Transverse colon (tissue), 4 donors: ENCODE measurements at regions not wholly inside any gene's neighbourhood (a gene's known extent, or its start where the extent isn't known, plus 50 kb on each side); places are given as distances from the start of the nearest gene placed in this dataset.

ENCODE experiments used
- CTCF ChIP-seq, 5 experiments: fragments of 200-600 bp in 3 of 5; fragments of 450-650 bp in 2 of 5; sonication (generic) in 3 of 5; IDR thresholded peaks; 1 replicate in 2 of 5; 2 replicates in 3 of 5; pipeline ENCODE4 v1.5.1; 2016 to 2017; ENCODE audit warnings: antibody characterized with exemption in 5 of 5, inconsistent platforms in 3 of 5, mild to moderate bottlenecking in 2 of 5, moderate library complexity in 1 of 5
- POLR2A ChIP-seq: fragments of 450-650 bp; IDR thresholded peaks from one replicate; pipeline ENCODE4 v1.6.1; 2016; ENCODE audit warnings: antibody characterized with exemption, mild to moderate bottlenecking, moderate library complexity
- POLR2AphosphoS5 ChIP-seq, 3 donors: sonication (generic); formaldehyde crosslinking; IDR thresholded peaks; one replicate each; pipeline ENCODE4 v1.6.1; 2016; ENCODE audit warnings: antibody characterized with exemption in 3 of 3

- no peak for TF ChIP-seq POLR2A
- no peak for TF ChIP-seq CTCF (IDR thresholded peaks at IDR 0.05)
- no peak for TF ChIP-seq POLR2AphosphoS5 (IDR thresholded peaks at IDR 0.05)
Observed at GRCh38 chr9:100785946-100786345, 208.1 kb downstream of the CAVIN4 start.
